Small intestine (tissue), 7 donors: ENCODE measurements at regions not wholly inside any gene's neighbourhood (a gene's known extent, or its start where the extent isn't known, plus 50 kb on each side); places are given as distances from the start of the nearest gene placed in this dataset.

Experiments
- DNase-seq, 2 donors: peaks; one replicate each; pipeline versions ENCODE4 v3.0.0 to v3.0.0-alpha.2; 2013
- FAIRE-seq: peaks from 2 replicates; lab custom pipeline; 2012; peaks lifted over from hg19 to GRCh38; lab: Jason Lieb, UNC
- H3K27ac ChIP-seq, 3 donors: one replicate each; pipeline ENCODE4 v1.5.1; 2013; ENCODE audit warnings: low read length in 2 of 3, mild to moderate bottlenecking in 2 of 3, control low read depth in 1 of 3, inconsistent platforms in 1 of 3, low read depth in 1 of 3, moderate library complexity in 1 of 3
- H3K27me3 ChIP-seq, 3 donors: one replicate each; pipeline ENCODE4 v1.6.1; 2013; ENCODE audit warnings: low read length in 3 of 3, inconsistent platforms in 1 of 3; ENCODE audit not compliant: control insufficient read depth in 3 of 3, insufficient read depth in 3 of 3
- H3K36me3 ChIP-seq, 3 donors: one replicate each; pipeline ENCODE4 v1.6.1; 2013; ENCODE audit warnings: low read length in 3 of 3, inconsistent platforms in 1 of 3, low read depth in 1 of 3, mild to moderate bottlenecking in 1 of 3, moderate library complexity in 1 of 3; ENCODE audit not compliant: control insufficient read depth in 3 of 3, insufficient read depth in 2 of 3
- H3K4me1 ChIP-seq, 3 donors: one replicate each; pipeline ENCODE4 v1.6.1; 2013; ENCODE audit warnings: low read length in 2 of 3, inconsistent platforms in 1 of 3, low read depth in 1 of 3, mild to moderate bottlenecking in 1 of 3, moderate library complexity in 1 of 3; ENCODE audit not compliant: control insufficient read depth in 3 of 3, insufficient read depth in 2 of 3
- H3K4me3 ChIP-seq, 3 donors: one replicate each; pipeline ENCODE4 v1.5.1; 2013; ENCODE audit warnings: low read length in 3 of 3, control low read depth in 1 of 3, inconsistent platforms in 1 of 3, low read depth in 1 of 3, mild to moderate bottlenecking in 1 of 3, moderate library complexity in 1 of 3
- H3K9me3 ChIP-seq, 2 donors: one replicate each; pipeline ENCODE4 v1.6.1; 2013; ENCODE audit warnings: low read depth in 1 of 2, low read length in 1 of 2; ENCODE audit not compliant: control insufficient read depth in 2 of 2, insufficient read depth in 1 of 2
- WGBS, 3 donors: extraction: QIAGEN DNeasy Blood & Tissue Kit; methylation state at CpG; one replicate each; pipeline ENCODE4 v1.1.7; 2013; 5-methylcytosine and 5-hydroxymethylcytosine counted together
- donor health status: healthy with polysubstance abuse.
- donor health status: control.
- donor health status: control.
- donor health status: Bipolar disorder and iron deficiency.
- donor health status: healthy.

DNA sequence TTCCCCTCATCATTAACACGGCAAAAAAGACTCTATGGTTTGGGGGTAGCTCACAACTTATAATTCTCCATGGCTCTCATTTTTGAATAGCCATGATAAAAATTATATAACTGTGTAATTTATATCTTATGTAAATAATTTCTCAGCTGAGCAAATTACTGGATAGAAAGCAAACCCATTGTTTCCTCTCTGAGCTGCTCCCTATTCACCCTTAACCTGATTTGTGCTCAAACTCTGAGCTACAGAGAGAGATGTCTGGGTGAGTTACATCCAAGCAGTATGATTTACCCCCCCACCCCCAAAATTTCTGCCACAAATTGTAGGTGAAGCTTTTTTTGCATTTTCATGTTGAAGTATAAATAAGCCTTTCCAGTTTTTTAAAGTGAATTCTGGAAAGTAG, 123.7 kb downstream of the TFCP2L1 start:
- no peaks in the 10 kb centered on the region for H3K4me1 ChIP-seq
- WGBS, 3 donors: 63 to 67% (median 64%) methylated on average over 1 of the region's 1 CpG
- no peak overlapping the region for H3K27ac ChIP-seq
- no peaks in the 10 kb centered on the region for H3K36me3 ChIP-seq
- H3K27me3 ChIP-seq: no peaks in the 10 kb centered on the region
- no peak for DNase-seq
- H3K4me3 ChIP-seq: no peak overlapping the region
- H3K9me3 ChIP-seq: peaks cover 0 to 19% of the 10 kb centered on the region in 2 donors
- no peak for FAIRE-seq

DNA sequence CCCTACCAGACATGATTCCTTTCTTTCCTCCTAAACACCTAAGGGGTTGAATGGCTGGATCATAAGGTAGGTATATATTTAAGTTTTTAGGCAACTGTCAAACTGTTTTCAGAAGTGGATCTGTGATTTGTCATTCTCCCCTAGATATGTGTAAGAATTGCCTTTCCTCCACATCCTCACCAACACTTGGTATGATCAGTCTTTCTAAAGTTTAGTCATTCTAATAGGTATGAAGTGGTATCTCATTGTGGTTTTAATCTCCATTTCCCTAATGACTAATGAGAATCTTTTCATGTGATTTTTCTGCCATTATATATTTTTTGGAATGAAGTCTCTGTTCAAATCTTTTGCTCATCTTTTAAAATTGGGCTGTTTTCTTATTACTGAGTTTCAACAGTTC, 122.1 kb downstream of the TFCP2L1 start:
- Histone ChIP-seq H3K4me3 (no peak overlapping the region), H3K27ac (no peak overlapping the region), H3K9me3 (peaks cover 0 to 10% of the 10 kb centered on the region in 2 donors), H3K4me1 (no peaks in the 10 kb centered on the region), H3K36me3 (no peaks in the 10 kb centered on the region), H3K27me3 (no peaks in the 10 kb centered on the region)
- FAIRE-seq (no peak), DNase-seq (no peak)

DNA sequence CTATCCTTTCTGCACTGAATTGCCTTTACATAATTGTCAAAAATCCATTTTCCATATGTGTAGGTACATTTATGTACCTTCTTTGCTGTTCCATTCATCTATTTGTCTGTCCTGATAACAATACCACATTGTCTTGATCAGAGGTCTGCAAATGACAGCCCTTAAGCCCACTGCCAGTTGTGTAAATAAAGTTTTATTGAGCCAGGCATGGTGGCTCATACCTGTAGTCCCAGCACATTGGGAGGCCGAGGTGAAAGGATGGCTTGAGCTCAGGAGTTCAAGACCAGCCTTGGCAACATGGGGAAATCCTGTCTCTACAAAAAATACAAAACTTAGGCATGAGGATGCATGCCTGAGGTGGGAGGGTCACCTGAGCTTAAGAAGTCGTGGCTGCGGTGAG, 121.0 kb downstream of the TFCP2L1 start:
- H3K4me3 ChIP-seq: no peak overlapping the region
- H3K4me1 ChIP-seq: no peaks in the 10 kb centered on the region
- FAIRE-seq (no peak), DNase-seq (no peak)
- H3K36me3 ChIP-seq: no peaks in the 10 kb centered on the region
- H3K9me3 ChIP-seq: peaks cover 0 to 5% of the 10 kb centered on the region in 2 donors
- no peaks in the 10 kb centered on the region for H3K27me3 ChIP-seq
- 76 to 83% (median 80%) methylated on average over 3 of the region's 3 CpGs for WGBS, 3 donors
- H3K27ac ChIP-seq: no peak overlapping the region

DNA sequence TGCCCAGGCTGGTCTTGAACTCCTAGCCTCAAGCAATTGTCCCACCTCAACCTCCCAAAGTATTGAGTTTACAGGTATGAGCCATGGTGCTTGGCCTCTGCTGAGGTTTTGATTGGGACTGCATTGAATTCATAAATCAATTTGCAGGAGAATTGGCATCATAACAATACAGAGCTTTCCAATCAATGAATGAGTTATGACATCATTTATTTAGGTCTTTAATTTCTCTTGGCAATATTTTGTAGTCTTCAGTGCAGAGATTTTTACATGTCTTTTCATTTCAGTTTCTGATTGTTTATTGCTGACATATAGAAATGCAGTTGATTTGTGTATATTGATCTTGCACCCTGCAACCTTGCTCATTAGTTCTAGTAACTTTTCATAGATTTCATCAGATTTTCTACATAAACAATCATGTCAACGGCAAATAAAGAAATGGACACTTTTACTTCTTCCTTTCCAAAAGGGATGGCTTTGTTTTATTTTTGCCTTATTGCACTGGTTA, 119.9 kb downstream of the TFCP2L1 start:
- no peaks in the 10 kb centered on the region for H3K4me1 ChIP-seq
- H3K27ac ChIP-seq: no peak overlapping the region
- no peaks in the 10 kb centered on the region for H3K36me3 ChIP-seq
- DNase-seq (no peak), FAIRE-seq (no peak)
- no peak overlapping the region for H3K4me3 ChIP-seq
- WGBS, 3 donors: 73 to 94% (median 87%) methylated on average over 1 of the region's 1 CpG
- H3K9me3 ChIP-seq: peaks cover 0 to 5% of the 10 kb centered on the region in 2 donors
- H3K27me3 ChIP-seq: no peaks in the 10 kb centered on the region
